ENCODE measurements at regions not wholly inside any gene's neighbourhood (a gene's known extent, or its start where the extent isn't known, plus 50 kb on each side); places are given as distances from the start of the nearest gene placed in this dataset.

DNA sequence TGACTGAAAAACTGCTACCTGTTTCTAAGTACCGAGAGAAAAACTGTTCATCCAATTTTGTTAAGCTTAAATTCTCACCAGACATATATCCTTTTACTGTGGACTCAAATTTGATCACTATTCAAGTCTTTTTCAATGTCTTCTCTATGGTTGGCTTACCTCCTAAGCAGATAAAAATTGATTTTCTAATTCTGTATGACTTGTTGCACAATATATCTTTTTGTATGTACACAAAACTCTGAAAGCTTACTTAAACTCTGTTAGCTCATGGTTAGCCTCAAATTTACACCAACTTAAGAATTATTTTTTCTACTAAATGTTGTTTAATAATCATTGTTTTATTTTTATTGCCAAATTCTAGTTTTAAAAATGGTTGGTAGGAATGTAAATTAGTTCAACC is 715.4 kb downstream of the LTN1 start:
- intact Hi-C loops (cut with micrococcal nuclease; ENCODE audit: unreplicated experiment): no loop called here
- no peaks in the 10 kb centered on the region for H3K4me1 ChIP-seq (ENCODE audit: insufficient read depth, low read length, poor library complexity, severe bottlenecking)
- BruUV-seq (replicated peaks): no TSS peak
- TF ChIP-seq, protein P1, sequence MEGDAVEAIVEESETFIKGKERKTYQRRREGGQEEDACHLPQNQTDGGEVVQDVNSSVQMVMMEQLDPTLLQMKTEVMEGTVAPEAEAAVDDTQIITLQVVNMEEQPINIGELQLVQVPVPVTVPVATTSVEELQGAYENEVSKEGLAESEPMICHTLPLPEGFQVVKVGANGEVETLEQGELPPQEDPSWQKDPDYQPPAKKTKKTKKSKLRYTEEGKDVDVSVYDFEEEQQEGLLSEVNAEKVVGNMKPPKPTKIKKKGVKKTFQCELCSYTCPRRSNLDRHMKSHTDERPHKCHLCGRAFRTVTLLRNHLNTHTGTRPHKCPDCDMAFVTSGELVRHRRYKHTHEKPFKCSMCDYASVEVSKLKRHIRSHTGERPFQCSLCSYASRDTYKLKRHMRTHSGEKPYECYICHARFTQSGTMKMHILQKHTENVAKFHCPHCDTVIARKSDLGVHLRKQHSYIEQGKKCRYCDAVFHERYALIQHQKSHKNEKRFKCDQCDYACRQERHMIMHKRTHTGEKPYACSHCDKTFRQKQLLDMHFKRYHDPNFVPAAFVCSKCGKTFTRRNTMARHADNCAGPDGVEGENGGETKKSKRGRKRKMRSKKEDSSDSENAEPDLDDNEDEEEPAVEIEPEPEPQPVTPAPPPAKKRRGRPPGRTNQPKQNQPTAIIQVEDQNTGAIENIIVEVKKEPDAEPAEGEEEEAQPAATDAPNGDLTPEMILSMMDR (conservative IDR thresholded peaks at IDR 0.05; ENCODE audit: low read depth, low read length): no peak
- TF ChIP-seq EZH2 (IDR thresholded peaks at IDR 0.05; ENCODE audit: borderline replicate concordance, low read depth, low read length, poor library complexity, severe bottlenecking): no peak
- H3K36me3 ChIP-seq (ENCODE audit: insufficient read depth, low read length, poor library complexity, severe bottlenecking): no peaks in the 10 kb centered on the region
- H3K9me3 ChIP-seq (ENCODE audit: low read depth, low read length, poor library complexity, severe bottlenecking): no peaks in the 10 kb centered on the region
- no peak overlapping the region for H3K27ac ChIP-seq (ENCODE audit: low read depth, low read length, poor library complexity, severe bottlenecking)
- CTCF ChIA-PET: no interaction called here
- POLR2A ChIA-PET (ENCODE audit: low non-redundant PET): no interaction called here
- H3K4me3 ChIP-seq (ENCODE audit: low read depth, low read length, poor library complexity, severe bottlenecking): no peak overlapping the region
- no peaks in the 10 kb centered on the region for H3K27me3 ChIP-seq (replicated peaks; ENCODE audit: insufficient read depth, low read depth, low read length, poor library complexity)
- DNase-seq (ENCODE audit: low spot score): no peak

DNA sequence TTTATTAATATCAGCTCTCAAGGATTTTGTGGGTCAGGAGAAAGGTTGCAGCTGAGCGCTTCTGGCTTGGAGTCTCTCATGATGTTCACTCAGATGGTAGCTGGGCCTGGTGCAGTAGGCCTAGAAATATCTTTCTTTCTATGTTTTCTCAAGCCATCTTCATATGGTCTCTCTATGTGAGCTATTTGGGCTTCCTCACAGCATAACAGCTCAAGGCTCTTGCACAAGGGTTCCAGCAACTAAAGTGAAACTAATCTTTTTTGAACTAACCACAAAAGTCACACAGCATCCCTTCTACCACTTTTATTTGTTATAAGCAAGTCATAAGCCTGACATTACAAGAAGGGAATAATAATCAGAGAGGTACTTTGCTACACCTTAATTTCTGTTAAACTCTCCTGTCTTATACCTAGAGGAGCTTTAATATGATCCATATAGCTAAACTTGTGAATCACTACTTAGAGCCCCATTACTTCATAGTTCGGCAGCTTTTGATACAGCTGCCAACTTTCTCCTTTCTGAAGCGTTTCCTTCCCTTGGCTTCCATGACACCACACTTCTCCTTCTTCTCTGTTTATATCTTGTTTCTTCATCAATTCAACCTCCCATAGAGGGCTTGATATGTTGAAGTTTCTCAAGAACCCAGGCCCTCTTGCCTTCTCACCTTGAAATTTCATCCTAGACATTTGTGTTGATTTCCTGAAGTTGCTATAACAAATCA is 720.2 kb downstream of the LTN1 start:
- intact Hi-C loops (cut with micrococcal nuclease; ENCODE audit: unreplicated experiment): no loop called here
- no peaks in the 10 kb centered on the region for H3K9me3 ChIP-seq (ENCODE audit: low read depth, low read length, poor library complexity, severe bottlenecking)
- H3K4me3 ChIP-seq (ENCODE audit: low read depth, low read length, poor library complexity, severe bottlenecking): no peak overlapping the region
- no TSS peak for BruUV-seq (replicated peaks)
- no peaks in the 10 kb centered on the region for H3K4me1 ChIP-seq (ENCODE audit: insufficient read depth, low read length, poor library complexity, severe bottlenecking)
- no peaks in the 10 kb centered on the region for H3K36me3 ChIP-seq (ENCODE audit: insufficient read depth, low read length, poor library complexity, severe bottlenecking)
- no peaks in the 10 kb centered on the region for H3K27me3 ChIP-seq (replicated peaks; ENCODE audit: insufficient read depth, low read depth, low read length, poor library complexity)
- no peak for DNase-seq (ENCODE audit: low spot score)
- ChIA-PET POLR2A (ENCODE audit: low non-redundant PET) (no interaction called here), CTCF (no interaction called here)
- H3K27ac ChIP-seq (ENCODE audit: low read depth, low read length, poor library complexity, severe bottlenecking): no peak overlapping the region
- TF ChIP-seq, protein P1 (conservative IDR thresholded peaks at IDR 0.05; ENCODE audit: low read depth, low read length): no peak
- TF ChIP-seq EZH2 (IDR thresholded peaks at IDR 0.05; ENCODE audit: borderline replicate concordance, low read depth, low read length, poor library complexity, severe bottlenecking): no peak

DNA sequence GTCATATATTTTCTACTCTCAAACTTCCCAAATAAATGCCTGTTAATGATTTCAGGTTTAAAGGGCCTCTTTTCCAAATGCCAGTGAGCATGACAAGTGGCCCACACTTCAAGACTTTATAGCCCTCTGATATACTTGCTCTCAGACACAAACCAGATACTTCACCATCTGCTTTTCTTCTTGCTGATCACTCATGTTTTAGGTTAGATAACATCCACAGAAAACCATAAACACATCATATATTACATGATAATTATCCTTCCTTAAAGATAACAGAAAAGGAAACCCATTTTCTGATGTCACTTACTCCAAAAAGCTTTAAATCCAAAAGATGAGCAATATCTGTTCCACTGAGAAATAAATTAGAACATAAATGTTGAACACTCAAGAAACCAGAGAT is 723.5 kb downstream of the LTN1 start:
- no TSS peak for BruUV-seq (replicated peaks)
- no peaks in the 10 kb centered on the region for H3K9me3 ChIP-seq (ENCODE audit: low read depth, low read length, poor library complexity, severe bottlenecking)
- no peak for TF ChIP-seq EZH2 (IDR thresholded peaks at IDR 0.05; ENCODE audit: borderline replicate concordance, low read depth, low read length, poor library complexity, severe bottlenecking)
- no peaks in the 10 kb centered on the region for H3K36me3 ChIP-seq (ENCODE audit: insufficient read depth, low read length, poor library complexity, severe bottlenecking)
- H3K4me1 ChIP-seq (ENCODE audit: insufficient read depth, low read length, poor library complexity, severe bottlenecking): no peaks in the 10 kb centered on the region
- no peaks in the 10 kb centered on the region for H3K27me3 ChIP-seq (replicated peaks; ENCODE audit: insufficient read depth, low read depth, low read length, poor library complexity)
- H3K4me3 ChIP-seq (ENCODE audit: low read depth, low read length, poor library complexity, severe bottlenecking): no peak overlapping the region
- ChIA-PET CTCF (no interaction called here), POLR2A (ENCODE audit: low non-redundant PET) (no interaction called here)
- intact Hi-C loops (cut with micrococcal nuclease; ENCODE audit: unreplicated experiment): no loop called here
- no peak overlapping the region for H3K27ac ChIP-seq (ENCODE audit: low read depth, low read length, poor library complexity, severe bottlenecking)
- no peak for DNase-seq (ENCODE audit: low spot score)

DNA sequence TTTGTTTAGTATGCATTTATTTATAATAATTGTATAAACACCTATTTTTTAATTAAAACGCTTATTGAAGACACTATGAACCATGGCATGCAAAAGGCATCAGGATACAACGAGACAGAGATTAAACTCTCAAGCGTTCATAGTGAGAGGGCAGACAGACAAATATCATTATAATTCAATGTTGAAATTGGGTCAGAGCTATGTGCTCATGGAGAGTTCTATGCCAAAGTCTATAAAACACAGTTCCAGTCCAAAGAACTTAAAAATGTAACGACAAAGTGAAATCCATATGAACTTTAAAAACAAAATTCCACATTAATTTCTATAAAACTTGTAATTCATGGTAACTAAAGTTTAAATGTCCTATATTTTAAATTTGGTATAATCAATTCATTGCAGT is 724.0 kb downstream of the LTN1 start:
- ChIA-PET CTCF (no interaction called here), POLR2A (ENCODE audit: low non-redundant PET) (no interaction called here)
- H3K27me3 ChIP-seq (replicated peaks; ENCODE audit: insufficient read depth, low read depth, low read length, poor library complexity): no peaks in the 10 kb centered on the region
- no peaks in the 10 kb centered on the region for H3K36me3 ChIP-seq (ENCODE audit: insufficient read depth, low read length, poor library complexity, severe bottlenecking)
- no peak overlapping the region for H3K4me3 ChIP-seq (ENCODE audit: low read depth, low read length, poor library complexity, severe bottlenecking)
- no TSS peak for BruUV-seq (replicated peaks)
- no peak for DNase-seq (ENCODE audit: low spot score)
- H3K9me3 ChIP-seq (ENCODE audit: low read depth, low read length, poor library complexity, severe bottlenecking): no peaks in the 10 kb centered on the region
- H3K4me1 ChIP-seq (ENCODE audit: insufficient read depth, low read length, poor library complexity, severe bottlenecking): no peaks in the 10 kb centered on the region
- intact Hi-C loops (cut with micrococcal nuclease; ENCODE audit: unreplicated experiment): no loop called here
- H3K27ac ChIP-seq (ENCODE audit: low read depth, low read length, poor library complexity, severe bottlenecking): no peak overlapping the region
- TF ChIP-seq, protein P1 (conservative IDR thresholded peaks at IDR 0.05; ENCODE audit: low read depth, low read length): no peak
- TF ChIP-seq EZH2 (IDR thresholded peaks at IDR 0.05; ENCODE audit: borderline replicate concordance, low read depth, low read length, poor library complexity, severe bottlenecking): no peak

Data from A673 (cell line).